Fibroblast of skin of right biceps (primary cell): ENCODE measurements at regions not wholly inside any gene's neighbourhood (a gene's known extent, or its start where the extent isn't known, plus 50 kb on each side); places are given as distances from the start of the nearest gene placed in this dataset.
"Not testable (repeated sequence)": the region's sequence is repeated elsewhere in the genome, so short reads cannot be mapped to it uniquely, and the experiment has no call there.

Experiments used
- DNase-seq: peaks from one replicate; pipeline ENCODE4 v3.0.0-alpha.2; 2013

DNA sequence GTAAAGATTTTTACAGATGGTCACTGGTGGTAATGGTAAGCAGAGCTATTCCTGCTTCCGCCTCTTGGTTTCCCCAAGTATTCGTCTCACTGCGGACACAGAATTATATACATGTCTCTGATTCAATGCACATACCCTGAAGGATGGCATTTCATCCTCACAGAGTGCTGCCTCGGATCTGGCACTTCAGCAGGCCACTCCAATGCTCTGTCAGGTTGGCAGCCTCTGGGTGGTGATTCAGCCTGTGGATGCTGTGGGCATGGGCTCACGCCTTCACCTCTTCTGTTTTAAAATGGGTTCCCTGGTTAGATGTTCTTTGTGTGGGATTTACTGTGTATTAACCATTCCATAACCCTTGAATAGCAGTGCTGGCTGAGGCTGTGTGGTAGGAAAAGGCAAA, 182.6 kb upstream of the ZNF608 start:
- no peak for DNase-seq

DNA sequence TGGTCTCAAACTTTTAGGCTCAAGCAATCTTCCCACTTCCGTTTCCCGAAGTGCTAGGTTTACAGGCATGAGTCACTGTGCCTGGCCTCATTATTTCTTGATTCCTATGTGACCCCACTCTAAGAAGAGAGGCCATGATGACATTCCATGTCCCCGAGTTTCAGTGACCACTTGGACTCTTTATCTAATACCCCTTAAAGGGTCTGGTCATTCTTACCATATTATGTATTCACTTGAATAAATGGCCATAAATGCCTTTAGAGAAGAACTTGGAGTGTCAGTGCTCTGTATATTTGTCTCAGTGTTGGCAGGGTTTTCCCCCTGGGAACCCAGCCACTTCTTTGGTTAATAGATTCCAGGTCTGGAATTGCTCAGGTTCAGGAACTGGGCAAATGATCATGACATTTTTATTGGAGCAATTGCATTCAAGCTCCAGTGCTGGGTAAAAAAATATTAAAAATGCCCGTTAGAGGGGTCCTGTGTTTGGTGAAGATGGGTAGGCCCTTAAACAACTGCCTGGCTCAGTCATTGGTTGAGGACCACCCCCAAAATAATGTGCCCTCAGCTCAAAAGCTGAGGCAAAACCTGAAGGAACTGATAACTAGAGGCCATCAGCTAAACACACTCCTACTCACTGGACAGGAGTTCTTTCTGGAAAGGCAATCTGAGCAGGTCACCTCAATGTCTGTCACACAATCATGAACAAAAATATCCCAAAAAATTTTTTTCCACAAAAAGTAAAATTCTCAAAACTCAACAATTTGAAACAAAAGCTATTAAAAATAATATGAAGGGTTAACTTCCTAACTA, 186.6 kb upstream of the ZNF608 start:
- peak; percentile 66 for DNase-seq

GRCh38 chr5:124935065-124935464, 188.6 kb upstream of the ZNF608 start:
- no peak for DNase-seq

- DNase-seq: no peak
Measured at GRCh38 chr5:124936626-124936933, 190.1 kb upstream of the ZNF608 start.

DNA sequence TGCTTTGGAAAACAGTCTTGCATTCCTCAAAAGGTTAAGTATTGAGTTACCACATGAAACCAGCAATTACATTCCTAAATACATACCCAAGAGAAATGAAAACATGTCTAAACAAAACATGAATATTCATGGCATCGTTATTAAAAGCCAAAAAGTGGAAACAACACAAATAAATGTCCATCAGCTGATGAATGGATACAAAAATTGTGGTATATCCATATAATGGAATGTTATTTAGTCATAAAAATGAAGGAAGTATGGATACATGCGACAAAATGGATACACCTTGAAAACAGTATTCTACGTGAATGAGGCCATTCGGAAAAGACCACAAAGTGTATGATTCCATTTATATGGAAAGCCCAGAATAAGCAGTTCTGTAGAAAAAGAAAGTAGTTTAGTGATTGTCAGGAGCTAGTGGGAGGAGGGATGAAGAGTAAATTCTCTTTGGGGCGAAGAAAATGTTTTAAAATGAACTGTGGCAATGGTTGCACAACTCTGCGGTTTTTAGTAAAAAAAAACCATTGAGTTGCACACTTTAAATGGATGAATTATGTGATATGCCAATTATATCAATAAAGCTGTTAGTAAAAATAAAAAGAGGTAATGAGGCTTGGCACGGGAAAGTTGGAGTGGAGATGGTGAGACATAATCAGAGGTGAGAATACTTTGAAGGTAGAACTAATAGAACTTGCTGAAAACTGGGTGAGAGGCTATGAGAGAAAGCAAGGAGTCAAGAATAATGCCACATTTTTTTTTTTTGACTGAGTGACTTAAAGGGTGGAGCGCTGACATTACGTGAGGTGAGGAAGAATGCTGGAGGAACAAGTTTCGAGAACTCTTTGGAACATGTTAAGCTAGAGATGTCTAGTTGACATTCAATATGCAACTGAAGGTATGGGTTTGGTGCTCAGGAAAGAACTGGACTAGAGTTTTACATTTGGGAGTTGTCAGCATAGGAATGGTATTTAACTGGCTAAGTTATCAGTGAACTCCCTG, 194.9 kb upstream of the ZNF608 start:
- DNase-seq: no peak

DNA sequence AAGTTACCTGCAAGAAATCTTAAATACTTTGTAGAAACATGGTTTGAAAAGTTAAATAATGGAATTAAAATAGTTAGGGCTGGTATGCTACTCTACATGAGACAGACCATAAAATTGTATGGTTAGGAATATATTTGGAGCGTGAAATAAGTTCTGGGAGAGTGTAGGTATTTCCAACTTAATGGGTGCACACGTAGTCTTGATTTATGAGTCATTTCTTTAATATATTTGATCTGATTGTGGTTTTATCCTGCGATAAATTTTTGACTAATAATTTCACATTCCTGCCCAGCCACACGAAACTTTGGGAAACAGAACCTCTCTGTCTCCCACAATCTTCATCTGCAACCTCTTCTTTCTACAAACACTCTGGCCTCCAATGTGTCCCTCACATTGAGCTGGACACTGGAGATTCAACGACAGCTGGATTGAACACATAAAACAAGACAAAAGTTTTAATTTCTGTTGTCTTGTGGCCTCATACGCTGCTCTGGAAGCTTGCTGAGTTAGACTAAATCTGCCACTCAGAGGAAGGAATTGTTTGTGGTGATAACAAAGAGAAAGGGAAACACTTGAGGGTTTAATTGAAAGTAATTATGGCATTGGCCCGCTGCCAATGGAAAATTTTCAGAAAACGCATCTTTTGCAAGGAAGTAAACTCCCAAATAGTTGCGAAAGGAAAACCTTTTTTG, 201.8 kb upstream of the ZNF608 start:
- DNase-seq: no peak

DNA sequence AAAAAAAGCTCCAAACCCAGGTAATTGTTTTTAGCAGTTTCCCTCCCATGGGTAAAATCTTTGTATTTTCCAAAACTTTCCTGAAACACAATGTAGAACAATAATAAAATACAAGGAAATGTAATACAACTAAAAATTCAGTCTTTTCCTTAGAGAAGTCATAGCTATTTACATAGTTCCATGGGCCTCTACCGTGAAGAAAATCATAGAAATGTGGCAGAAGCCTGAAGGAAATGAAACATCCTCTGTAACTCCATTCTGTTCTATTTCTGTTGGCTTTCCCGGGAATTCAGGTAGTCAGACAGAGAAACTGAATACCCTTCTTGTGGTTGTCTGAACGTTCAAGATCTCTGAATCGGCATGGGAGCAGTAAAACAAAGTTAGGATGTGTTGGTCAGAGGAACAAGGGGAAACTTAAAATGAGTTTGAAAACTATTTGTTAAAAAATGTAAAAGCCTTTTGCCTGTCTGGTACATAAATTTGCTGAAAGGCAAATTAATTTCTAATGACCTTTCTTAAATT, 202.4 kb upstream of the ZNF608 start:
- DNase-seq: no peak

DNA sequence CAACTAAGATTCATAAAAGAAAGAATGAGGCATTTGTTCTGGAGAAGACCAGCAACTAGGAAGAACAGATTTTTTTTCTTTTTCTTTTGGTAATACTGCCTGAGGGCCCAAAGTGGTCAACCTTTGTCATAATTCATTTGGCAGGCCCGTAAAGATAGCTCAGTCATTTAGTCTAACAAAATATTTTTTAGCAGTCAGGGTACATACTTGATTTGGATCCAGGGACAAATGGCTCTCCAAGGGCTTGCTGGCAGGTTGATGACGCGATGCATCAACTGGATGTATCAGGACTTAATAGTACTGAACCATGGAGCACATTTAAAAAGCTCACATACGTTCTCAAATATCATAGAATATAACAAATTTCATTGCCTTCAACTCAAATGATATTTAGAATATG, 203.4 kb upstream of the ZNF608 start:
- DNase-seq: no peak

DNA sequence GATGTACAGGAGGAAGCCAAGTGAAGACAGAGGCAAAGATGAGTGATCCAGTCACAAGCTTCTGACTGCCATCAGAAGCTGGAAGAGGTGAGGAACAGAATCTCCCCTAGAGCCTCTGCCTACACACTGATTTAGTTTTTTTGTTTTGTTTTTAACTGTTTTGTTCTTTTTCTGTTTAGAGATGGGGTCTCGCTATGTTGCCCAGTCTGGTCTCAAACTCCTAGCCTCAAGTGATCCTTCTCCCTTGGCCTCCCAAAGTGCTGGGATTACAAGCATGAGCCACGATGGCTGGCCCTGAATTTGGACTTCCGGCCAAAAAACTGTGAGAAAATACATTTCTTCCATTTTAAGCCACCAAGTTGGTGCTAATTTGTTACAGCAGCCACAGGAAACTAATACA, 204.7 kb upstream of the ZNF608 start:
- DNase-seq: no peak

DNA sequence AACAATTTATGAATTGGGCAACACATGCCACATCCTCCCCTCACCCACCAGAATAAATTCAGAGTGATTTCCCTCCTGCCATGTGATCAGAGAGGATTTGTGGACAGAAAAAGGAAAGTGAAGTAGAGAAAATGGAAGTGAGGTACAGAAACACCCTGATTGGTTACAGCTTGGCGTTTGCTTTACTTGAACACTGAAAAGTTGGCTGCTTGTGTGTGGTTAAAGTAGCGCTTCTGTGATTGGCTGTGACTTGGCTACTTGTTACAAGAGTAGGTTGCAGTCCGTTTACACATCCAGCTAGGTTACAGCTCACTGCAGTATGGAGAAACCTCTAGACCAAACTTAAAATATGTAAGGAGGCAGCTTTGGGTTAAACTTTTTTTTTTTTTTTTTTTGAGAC, 205.2 kb upstream of the ZNF608 start:
- DNase-seq: no peak

- no peak for DNase-seq
Measured at GRCh38 chr5:124952079-124952478, 205.6 kb upstream of the ZNF608 start.

- DNase-seq: no peak
Measured at GRCh38 chr5:124952566-124952965, 206.1 kb upstream of the ZNF608 start.

DNA sequence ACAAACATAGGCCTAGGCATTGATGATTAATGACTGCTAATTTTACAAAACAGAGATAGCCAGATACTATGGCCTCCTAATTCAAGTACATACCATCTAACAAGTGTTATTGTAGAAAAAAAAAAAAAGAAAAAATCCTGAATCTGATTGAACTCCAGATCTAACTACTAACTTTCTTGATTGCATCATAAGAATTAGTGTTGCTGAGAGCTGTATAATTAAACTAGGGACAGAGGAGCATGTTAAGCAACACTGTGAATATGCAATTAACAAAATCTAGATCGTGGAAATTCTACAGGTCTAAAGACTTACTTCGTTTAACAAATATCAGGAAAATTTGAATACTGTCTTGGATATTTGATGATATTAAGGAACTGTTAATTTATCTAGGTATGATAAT, 208.3 kb upstream of the ZNF608 start:
- DNase-seq: no peak

GRCh38 chr5:124956471-124957029, 210.1 kb upstream of the ZNF608 start:
- DNase-seq: no peak

DNA sequence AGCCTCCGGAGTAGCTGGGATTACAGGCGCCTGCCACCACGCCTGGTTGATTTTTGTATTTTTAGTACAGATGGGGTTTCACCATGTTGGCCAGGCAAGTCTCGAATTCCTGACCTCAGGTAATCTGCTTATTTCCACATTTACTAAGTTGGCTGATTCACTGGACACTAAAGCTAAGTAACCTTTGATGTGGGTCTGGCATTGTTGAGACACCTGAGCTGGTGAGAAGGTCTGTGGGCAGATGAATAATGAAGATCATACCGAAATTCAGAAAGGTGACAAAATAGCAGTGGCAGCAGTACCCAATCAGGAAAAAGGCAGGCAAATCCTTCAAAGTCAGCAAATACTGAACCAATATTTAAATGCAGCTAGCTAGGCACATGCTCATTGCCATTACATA, 210.6 kb upstream of the ZNF608 start:
- DNase-seq: no peak

DNA sequence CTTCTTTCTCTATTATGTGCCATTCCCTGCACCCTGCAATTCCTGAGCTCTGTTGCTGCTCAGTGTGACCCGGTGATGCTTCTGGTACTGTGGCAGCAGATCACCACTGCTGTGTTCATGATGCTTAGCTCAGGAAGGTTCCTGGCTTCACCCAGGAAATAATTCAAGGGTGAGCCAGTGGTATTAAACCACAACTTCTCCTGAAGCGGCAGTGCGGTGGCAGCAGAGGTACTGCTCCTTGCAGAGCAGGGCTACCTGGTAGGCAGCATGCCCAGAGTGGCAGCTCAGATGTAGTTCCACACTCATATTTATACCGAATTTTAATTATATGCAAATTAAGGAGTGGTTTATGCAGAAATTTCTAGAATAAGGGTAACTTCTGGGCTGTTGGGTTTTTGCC, 213.8 kb upstream of the ZNF608 start:
- DNase-seq: no peak

DNA sequence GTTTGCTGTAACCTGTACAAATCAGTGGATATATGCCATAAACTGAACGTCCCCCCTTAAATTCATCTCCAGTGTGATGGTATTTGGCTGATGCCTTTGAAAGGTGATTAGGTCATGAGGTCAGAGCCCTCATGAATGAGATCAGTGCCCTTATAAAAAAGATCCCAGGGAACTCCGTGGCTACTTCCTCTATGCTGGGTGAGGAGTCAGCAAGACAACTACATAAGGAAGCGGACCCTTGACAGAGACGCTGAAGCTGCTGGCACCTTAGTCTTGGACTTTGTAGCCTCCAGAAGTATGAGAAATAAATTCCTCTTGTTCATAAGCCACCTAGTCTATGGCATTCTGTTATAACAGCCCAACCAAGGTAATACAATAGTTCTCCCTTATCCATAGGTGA, 215.1 kb upstream of the ZNF608 start:
- no peak for DNase-seq

- no peak for DNase-seq
Measured at GRCh38 chr5:124962111-124962510, 215.7 kb upstream of the ZNF608 start.

GRCh38 chr5:124962735-124963134, 216.3 kb upstream of the ZNF608 start:
- no peak for DNase-seq

GRCh38 chr5:124963236-124963919, 216.9 kb upstream of the ZNF608 start:
- peak; percentile 47 for DNase-seq

DNA sequence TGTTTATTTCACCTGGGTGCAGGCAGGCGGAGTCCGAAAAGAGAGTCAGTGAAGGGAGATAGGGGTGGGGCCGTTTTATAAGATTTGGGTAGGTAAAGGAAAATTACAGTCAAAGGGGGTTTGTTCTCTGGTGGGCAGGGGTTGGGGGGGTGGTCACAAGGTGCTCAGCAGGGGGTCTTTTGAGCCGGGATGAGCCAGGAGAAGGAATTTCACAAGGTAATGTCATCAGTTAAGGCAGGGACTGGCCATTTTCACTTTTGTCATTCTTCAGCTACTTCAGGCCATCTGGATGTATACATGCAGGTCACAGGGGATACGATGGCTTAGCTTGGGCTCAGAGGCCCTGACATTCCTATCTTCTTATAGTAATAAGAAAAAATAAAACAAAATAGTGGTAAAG, 220.3 kb upstream of the ZNF608 start:
- not testable (repeated sequence) for DNase-seq

- DNase-seq: not testable (repeated sequence)
Measured at GRCh38 chr5:124970381-124970780, 223.9 kb upstream of the ZNF608 start.
